PC-9 (cell line): ENCODE measurements at regions not wholly inside any gene's neighbourhood (a gene's known extent, or its start where the extent isn't known, plus 50 kb on each side); places are given as distances from the start of the nearest gene placed in this dataset.

Experiments
- CTCF ChIP-seq: fragments of 200-600 bp; sonication (generic); conservative IDR thresholded peaks from 2 replicates; pipeline ENCODE4 v1.6.1; 2017; ENCODE audit warnings: mixed run types, antibody characterized with exemption, mild to moderate bottlenecking, moderate library complexity
- EZH2 ChIP-seq: fragments of 200-600 bp; sonication (generic); IDR thresholded peaks from 2 replicates; pipeline ENCODE4 v1.8.0; 2017; ENCODE audit warnings: antibody characterized with exemption, low read depth

DNA sequence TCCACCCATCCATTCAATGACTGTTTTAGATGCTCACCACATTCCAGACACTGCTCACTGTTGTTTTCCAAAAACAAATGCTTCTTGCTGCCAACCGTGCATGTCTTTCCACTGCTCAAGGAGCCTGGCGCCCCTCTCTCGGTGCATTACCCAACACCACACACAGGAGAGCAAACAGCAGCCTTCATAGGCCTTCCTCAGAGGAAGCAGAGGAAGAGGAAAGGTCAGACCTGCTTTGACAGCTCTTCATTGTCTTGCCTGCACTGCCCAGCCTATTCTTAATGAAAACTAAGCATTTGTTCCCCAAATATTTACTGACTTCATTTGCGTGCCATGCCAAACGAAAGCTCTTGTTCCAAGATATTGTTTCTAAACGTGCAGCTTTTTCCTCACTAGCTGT, 1129.2 kb downstream of the TBC1D22A start:
- TF ChIP-seq CTCF (no peak), EZH2 (no peak)
